HepG2 (cell line): ENCODE measurements at regions not wholly inside any gene's neighbourhood (a gene's known extent, or its start where the extent isn't known, plus 50 kb on each side); places are given as distances from the start of the nearest gene placed in this dataset.

Experiments used
- ARNT ChIP-seq: fragments of 450-650 bp; IDR thresholded peaks from 2 replicates; pipeline ENCODE4 v1.6.1; 2017
- EP300 ChIP-seq, 3 experiments: sonication (generic) in 1 of 3; formaldehyde crosslinking in 1 of 3; IDR thresholded peaks; 2 replicates each; pipeline versions ENCODE4 v1.5.1 to v1.6.1; 2011 to 2020; ENCODE audit warnings: low read depth in 2 of 3, low read length in 2 of 3, borderline replicate concordance in 1 of 3, improper control_type of control experiment in 1 of 3, mild to moderate bottlenecking in 1 of 3, missing genetic modification reagents in 1 of 3, moderate library complexity in 1 of 3
- POLR2A ChIP-seq, 2 experiments: IDR thresholded peaks; 2 replicates each; pipeline ENCODE4 v1.6.1; 2011; ENCODE audit warnings: low read depth in 2 of 2, low read length in 2 of 2, mild to moderate bottlenecking in 1 of 2, moderate library complexity in 1 of 2; ENCODE audit not compliant: insufficient read depth in 1 of 2
- SRSF1 ChIP-seq: fragments of 200-400 bp; formaldehyde crosslinking; optimal IDR thresholded peaks from 2 replicates; pipeline ENCODE3; 2017; ENCODE audit warnings: mild to moderate bottlenecking, low read depth, low read length, moderate library complexity
- TEAD2 ChIP-seq: sonication (generic); formaldehyde crosslinking; IDR thresholded peaks from 2 replicates; pipeline ENCODE4 v1.9.0; 2021; ENCODE audit warnings: missing genetic modification reagents
- ZFP1 ChIP-seq: IDR thresholded peaks from 2 replicates; pipeline ENCODE4 v1.6.1; 2016
- ZNF317 ChIP-seq: sonication (generic); formaldehyde crosslinking; IDR thresholded peaks from 2 replicates; pipeline ENCODE4 v1.5.0; 2020; ENCODE audit warnings: mild to moderate bottlenecking, missing genetic modification reagents
- TF ChIP-seq, protein P1 (sequence below): sonication (generic); formaldehyde crosslinking; IDR thresholded peaks from 2 replicates; pipeline ENCODE4 v1.4.0; 2020; ENCODE audit warnings: missing genetic modification reagents
- TF ChIP-seq, protein P2 (sequence below): sonication (generic); formaldehyde crosslinking; conservative IDR thresholded peaks from 2 replicates; pipeline ENCODE4 v1.4.0; 2020; ENCODE audit warnings: missing genetic modification reagents
- TF ChIP-seq, protein P3 (sequence below): sonication (generic); formaldehyde crosslinking; conservative IDR thresholded peaks from 2 replicates; pipeline ENCODE4 v1.8.1; 2023; ENCODE audit warnings: missing genetic modification reagents
- TF ChIP-seq, protein P4 (sequence below): sonication (generic); formaldehyde crosslinking; IDR thresholded peaks from 2 replicates; pipeline ENCODE4 v1.8.1; 2022; ENCODE audit warnings: low read depth, mild to moderate bottlenecking, missing genetic modification reagents
- TF ChIP-seq, protein P5 (sequence below): sonication (generic); formaldehyde crosslinking; IDR thresholded peaks from 2 replicates; pipeline ENCODE4 v1.8.1; 2023; ENCODE audit warnings: missing genetic modification reagents, inconsistent platforms, borderline replicate concordance
- TF ChIP-seq, protein P6 (sequence below): sonication (generic); formaldehyde crosslinking; IDR thresholded peaks from 2 replicates; pipeline ENCODE4 v1.4.0; 2020; ENCODE audit warnings: missing genetic modification reagents, borderline replicate concordance

DNA sequence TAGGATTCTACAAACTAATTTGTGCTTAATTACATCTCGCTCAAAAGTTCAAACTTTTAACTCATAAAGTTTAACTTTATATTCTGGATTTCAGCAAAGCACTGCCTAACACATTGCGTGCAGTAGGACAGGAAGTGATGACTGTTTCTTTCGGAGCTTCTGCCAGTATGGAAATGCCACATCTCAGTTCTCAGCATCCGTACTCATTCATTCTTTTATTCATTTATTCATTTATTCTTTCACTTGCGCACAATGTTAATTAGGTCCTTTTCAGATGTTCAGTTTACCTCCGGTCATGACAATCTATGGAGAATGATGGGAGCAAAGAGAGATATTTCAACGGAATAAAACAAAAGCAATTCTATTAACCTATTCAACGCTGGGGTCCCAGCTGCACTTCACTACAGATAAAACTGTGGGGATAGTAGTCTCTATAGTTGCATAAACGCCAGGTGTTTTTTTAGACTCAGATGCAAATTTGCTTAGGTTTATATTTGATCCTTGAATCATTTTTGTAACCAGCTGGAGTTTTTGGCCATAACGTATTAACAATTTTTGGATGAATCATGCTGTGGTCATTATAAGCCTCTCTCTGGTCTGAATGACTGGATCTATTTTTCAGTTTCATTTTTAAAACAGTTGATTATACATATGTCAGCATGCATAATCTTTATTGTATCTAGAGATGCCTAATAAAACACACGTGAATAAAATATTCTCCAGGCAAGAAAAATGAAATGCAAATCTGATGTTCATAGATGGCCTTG is 143.9 kb downstream of the KCNJ2 start:
- TF ChIP-seq, protein P1, sequence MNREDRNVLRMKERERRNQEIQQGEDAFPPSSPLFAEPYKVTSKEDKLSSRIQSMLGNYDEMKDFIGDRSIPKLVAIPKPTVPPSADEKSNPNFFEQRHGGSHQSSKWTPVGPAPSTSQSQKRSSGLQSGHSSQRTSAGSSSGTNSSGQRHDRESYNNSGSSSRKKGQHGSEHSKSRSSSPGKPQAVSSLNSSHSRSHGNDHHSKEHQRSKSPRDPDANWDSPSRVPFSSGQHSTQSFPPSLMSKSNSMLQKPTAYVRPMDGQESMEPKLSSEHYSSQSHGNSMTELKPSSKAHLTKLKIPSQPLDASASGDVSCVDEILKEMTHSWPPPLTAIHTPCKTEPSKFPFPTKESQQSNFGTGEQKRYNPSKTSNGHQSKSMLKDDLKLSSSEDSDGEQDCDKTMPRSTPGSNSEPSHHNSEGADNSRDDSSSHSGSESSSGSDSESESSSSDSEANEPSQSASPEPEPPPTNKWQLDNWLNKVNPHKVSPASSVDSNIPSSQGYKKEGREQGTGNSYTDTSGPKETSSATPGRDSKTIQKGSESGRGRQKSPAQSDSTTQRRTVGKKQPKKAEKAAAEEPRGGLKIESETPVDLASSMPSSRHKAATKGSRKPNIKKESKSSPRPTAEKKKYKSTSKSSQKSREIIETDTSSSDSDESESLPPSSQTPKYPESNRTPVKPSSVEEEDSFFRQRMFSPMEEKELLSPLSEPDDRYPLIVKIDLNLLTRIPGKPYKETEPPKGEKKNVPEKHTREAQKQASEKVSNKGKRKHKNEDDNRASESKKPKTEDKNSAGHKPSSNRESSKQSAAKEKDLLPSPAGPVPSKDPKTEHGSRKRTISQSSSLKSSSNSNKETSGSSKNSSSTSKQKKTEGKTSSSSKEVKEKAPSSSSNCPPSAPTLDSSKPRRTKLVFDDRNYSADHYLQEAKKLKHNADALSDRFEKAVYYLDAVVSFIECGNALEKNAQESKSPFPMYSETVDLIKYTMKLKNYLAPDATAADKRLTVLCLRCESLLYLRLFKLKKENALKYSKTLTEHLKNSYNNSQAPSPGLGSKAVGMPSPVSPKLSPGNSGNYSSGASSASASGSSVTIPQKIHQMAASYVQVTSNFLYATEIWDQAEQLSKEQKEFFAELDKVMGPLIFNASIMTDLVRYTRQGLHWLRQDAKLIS (CRISPR knock-in tag): no peak
- TF ChIP-seq, protein P2, sequence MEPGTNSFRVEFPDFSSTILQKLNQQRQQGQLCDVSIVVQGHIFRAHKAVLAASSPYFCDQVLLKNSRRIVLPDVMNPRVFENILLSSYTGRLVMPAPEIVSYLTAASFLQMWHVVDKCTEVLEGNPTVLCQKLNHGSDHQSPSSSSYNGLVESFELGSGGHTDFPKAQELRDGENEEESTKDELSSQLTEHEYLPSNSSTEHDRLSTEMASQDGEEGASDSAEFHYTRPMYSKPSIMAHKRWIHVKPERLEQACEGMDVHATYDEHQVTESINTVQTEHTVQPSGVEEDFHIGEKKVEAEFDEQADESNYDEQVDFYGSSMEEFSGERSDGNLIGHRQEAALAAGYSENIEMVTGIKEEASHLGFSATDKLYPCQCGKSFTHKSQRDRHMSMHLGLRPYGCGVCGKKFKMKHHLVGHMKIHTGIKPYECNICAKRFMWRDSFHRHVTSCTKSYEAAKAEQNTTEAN (CRISPR knock-in tag): no peak
- no peak for TF ChIP-seq POLR2A (IDR thresholded peaks at IDR 0.05; ENCODE audit: insufficient read depth in 1 of 2, low read depth in 2 of 2, low read length in 2 of 2)
- TF ChIP-seq, protein P3, sequence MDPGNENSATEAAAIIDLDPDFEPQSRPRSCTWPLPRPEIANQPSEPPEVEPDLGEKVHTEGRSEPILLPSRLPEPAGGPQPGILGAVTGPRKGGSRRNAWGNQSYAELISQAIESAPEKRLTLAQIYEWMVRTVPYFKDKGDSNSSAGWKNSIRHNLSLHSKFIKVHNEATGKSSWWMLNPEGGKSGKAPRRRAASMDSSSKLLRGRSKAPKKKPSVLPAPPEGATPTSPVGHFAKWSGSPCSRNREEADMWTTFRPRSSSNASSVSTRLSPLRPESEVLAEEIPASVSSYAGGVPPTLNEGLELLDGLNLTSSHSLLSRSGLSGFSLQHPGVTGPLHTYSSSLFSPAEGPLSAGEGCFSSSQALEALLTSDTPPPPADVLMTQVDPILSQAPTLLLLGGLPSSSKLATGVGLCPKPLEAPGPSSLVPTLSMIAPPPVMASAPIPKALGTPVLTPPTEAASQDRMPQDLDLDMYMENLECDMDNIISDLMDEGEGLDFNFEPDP (CRISPR knock-in tag): no peak
- TF ChIP-seq, protein P4, sequence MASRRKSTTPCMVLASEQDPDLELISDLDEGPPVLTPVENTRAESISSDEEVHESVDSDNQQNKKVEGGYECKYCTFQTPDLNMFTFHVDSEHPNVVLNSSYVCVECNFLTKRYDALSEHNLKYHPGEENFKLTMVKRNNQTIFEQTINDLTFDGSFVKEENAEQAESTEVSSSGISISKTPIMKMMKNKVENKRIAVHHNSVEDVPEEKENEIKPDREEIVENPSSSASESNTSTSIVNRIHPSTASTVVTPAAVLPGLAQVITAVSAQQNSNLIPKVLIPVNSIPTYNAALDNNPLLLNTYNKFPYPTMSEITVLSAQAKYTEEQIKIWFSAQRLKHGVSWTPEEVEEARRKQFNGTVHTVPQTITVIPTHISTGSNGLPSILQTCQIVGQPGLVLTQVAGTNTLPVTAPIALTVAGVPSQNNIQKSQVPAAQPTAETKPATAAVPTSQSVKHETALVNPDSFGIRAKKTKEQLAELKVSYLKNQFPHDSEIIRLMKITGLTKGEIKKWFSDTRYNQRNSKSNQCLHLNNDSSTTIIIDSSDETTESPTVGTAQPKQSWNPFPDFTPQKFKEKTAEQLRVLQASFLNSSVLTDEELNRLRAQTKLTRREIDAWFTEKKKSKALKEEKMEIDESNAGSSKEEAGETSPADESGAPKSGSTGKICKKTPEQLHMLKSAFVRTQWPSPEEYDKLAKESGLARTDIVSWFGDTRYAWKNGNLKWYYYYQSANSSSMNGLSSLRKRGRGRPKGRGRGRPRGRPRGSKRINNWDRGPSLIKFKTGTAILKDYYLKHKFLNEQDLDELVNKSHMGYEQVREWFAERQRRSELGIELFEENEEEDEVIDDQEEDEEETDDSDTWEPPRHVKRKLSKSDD: no peak
- TF ChIP-seq SRSF1: no peak
- no peak for TF ChIP-seq ARNT
- TF ChIP-seq, protein P5, sequence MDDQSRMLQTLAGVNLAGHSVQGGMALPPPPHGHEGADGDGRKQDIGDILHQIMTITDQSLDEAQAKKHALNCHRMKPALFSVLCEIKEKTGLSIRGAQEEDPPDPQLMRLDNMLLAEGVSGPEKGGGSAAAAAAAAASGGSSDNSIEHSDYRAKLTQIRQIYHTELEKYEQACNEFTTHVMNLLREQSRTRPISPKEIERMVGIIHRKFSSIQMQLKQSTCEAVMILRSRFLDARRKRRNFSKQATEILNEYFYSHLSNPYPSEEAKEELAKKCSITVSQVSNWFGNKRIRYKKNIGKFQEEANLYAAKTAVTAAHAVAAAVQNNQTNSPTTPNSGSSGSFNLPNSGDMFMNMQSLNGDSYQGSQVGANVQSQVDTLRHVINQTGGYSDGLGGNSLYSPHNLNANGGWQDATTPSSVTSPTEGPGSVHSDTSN (CRISPR knock-in tag): no peak
- TF ChIP-seq ZFP1 (CRISPR knock-in tag): no peak
- no peak for TF ChIP-seq EP300 (IDR thresholded peaks at IDR 0.05; ENCODE audit: low read depth in 2 of 2, low read length in 2 of 2)
- TF ChIP-seq EP300 (CRISPR knock-in tag; IDR thresholded peaks at IDR 0.05; ENCODE audit: borderline replicate concordance): no peak
- TF ChIP-seq, protein P6, sequence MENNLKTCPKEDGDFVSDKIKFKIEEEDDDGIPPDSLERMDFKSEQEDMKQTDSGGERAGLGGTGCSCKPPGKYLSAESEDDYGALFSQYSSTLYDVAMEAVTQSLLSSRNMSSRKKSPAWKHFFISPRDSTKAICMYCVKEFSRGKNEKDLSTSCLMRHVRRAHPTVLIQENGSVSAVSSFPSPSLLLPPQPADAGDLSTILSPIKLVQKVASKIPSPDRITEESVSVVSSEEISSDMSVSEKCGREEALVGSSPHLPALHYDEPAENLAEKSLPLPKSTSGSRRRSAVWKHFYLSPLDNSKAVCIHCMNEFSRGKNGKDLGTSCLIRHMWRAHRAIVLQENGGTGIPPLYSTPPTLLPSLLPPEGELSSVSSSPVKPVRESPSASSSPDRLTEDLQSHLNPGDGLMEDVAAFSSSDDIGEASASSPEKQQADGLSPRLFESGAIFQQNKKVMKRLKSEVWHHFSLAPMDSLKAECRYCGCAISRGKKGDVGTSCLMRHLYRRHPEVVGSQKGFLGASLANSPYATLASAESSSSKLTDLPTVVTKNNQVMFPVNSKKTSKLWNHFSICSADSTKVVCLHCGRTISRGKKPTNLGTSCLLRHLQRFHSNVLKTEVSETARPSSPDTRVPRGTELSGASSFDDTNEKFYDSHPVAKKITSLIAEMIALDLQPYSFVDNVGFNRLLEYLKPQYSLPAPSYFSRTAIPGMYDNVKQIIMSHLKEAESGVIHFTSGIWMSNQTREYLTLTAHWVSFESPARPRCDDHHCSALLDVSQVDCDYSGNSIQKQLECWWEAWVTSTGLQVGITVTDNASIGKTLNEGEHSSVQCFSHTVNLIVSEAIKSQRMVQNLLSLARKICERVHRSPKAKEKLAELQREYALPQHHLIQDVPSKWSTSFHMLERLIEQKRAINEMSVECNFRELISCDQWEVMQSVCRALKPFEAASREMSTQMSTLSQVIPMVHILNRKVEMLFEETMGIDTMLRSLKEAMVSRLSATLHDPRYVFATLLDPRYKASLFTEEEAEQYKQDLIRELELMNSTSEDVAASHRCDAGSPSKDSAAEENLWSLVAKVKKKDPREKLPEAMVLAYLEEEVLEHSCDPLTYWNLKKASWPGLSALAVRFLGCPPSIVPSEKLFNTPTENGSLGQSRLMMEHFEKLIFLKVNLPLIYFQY (CRISPR knock-in tag): no peak
- no peak for TF ChIP-seq ZNF317 (CRISPR knock-in tag)
- no peak for TF ChIP-seq TEAD2 (CRISPR knock-in tag)
